ENCODE measurements at regions not wholly inside any gene's neighbourhood (a gene's known extent, or its start where the extent isn't known, plus 50 kb on each side); places are given as distances from the start of the nearest gene placed in this dataset.

GRCh38 chr6:6924708-6925107, 183.1 kb upstream of the RREB1 start:
- DNase-seq (ENCODE audit: low read depth) = no peak
- no peak for TF ChIP-seq CTCF (IDR thresholded peaks at IDR 0.05; ENCODE audit: low read depth, low read length, missing control alignments)
- H3K4me3 ChIP-seq (ENCODE audit: low read depth, low read length) = no peak overlapping the region

GRCh38 chr6:6925391-6926164, 182.2 kb upstream of the RREB1 start:
- DNase-seq (ENCODE audit: low read depth) = no peak
- no peak overlapping the region for H3K4me3 ChIP-seq (ENCODE audit: low read depth, low read length)
- TF ChIP-seq CTCF (IDR thresholded peaks at IDR 0.05; ENCODE audit: low read depth, low read length, missing control alignments) = no peak

GRCh38 chr6:6926856-6927255, 180.9 kb upstream of the RREB1 start:
- H3K4me3 ChIP-seq (ENCODE audit: low read depth, low read length) = no peak overlapping the region
- no peak for DNase-seq (ENCODE audit: low read depth)
- no peak for TF ChIP-seq CTCF (IDR thresholded peaks at IDR 0.05; ENCODE audit: low read depth, low read length, missing control alignments)

- no peak for DNase-seq (ENCODE audit: low read depth)
- no peak overlapping the region for H3K4me3 ChIP-seq (ENCODE audit: low read depth, low read length)
- peak; percentile 21 for TF ChIP-seq CTCF (IDR thresholded peaks at IDR 0.05; ENCODE audit: low read depth, low read length, missing control alignments)
Measured at GRCh38 chr6:6927521-6928361, 180.0 kb upstream of the RREB1 start.

- H3K4me3 ChIP-seq (ENCODE audit: low read depth, low read length) = no peak overlapping the region
- no peak for DNase-seq (ENCODE audit: low read depth)
- no peak for TF ChIP-seq CTCF (IDR thresholded peaks at IDR 0.05; ENCODE audit: low read depth, low read length, missing control alignments)
Measured at GRCh38 chr6:6930223-6930880, 177.4 kb upstream of the RREB1 start.

- DNase-seq (ENCODE audit: low read depth) = peak; percentile 19
- no peak overlapping the region for H3K4me3 ChIP-seq (ENCODE audit: low read depth, low read length)
- TF ChIP-seq CTCF (IDR thresholded peaks at IDR 0.05; ENCODE audit: low read depth, low read length, missing control alignments) = no peak
Measured at GRCh38 chr6:6931071-6932025, 176.4 kb upstream of the RREB1 start.
